GM21723 (cell line): ENCODE measurements at regions not wholly inside any gene's neighbourhood (a gene's known extent, or its start where the extent isn't known, plus 50 kb on each side); places are given as distances from the start of the nearest gene placed in this dataset.

Experiments
- ATAC-seq: cut with Tn5 transposase; IDR thresholded peaks from one replicate; pipeline ENCODE4 v1.9.1; 2021; ENCODE audit warnings: mild to moderate bottlenecking, moderate library complexity; ENCODE audit not compliant: unreplicated experiment

GRCh38 chr3:150220799-150221198 lies 187.3 kb upstream of the TSC22D2 start:
- ATAC-seq: no peak

- no peak for ATAC-seq
Measured at GRCh38 chr3:150220041-150220440, 188.1 kb upstream of the TSC22D2 start.

DNA sequence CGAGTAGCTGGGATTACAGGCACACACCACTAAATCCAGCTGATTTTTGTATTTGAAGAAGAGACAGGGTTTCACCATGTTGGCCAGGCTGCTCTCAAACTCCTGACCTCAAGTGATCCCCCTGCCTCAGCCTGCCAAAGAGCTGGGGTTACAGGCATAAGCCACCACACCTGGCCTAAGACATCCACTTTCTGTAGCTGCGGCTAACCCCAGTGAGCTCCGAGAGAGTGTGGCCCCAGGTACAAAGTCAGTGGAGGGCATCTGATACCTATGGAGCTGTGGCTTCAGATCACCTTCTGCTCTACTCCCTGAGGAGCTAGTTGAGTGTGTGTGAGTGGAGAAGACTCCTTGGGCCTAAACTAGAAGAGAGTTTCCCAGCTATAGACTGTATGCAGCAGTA lies 189.3 kb upstream of the TSC22D2 start:
- no peak for ATAC-seq

DNA sequence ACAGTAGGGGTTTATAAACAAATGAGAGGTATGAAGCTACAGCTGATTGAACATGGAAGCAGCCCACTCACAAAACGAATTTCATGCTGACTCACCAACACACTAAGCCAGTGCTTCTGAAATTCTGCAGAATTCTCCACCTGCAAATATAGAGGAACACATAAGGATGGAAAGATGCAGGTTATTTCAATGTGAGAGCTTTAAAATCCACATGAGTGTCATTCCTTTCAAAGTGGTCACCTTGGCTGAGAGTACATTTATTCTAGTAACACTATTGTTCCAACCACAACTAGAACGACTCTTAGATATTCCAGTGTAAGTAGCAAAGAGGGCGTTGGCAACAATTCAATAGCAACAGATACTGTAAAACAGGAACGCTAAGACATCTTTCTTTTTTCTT lies 189.9 kb upstream of the TSC22D2 start:
- ATAC-seq: no peak

- no peak for ATAC-seq
Measured at GRCh38 chr3:150217691-150218090, 190.4 kb upstream of the TSC22D2 start.

DNA sequence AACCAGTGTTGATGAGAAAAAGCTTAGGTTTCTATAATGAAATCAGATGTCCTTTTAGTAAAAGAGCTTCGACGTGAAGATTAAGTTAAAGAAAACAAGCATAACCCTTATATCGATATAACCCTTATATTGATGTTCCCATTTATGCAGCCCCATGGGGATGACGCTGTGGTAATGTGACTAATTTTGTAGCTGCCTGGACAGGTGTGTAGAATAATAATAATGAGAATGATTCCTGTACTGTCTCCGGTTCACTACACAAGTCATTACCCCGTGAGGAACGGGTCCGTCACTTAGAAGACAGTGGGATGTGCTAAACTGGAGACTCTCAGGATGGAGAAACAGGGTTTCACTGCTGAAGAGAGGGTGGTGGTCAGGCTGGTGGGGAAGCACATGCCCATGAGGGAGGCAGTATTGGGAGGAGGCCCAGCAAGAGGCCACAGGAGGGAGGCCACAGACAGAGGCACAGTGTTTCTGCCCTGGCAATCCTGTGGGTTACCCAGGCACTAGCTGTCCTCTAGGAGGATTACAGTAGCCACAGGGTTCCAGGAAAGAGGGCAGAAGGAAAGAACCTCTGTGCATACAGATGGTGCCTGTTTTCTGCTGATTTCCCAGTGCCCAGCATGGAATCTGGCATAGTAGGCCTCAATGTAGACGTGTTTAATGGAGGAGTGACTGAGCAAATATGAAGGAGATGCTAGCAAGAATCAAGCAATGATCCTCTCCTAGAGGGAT lies 191.1 kb upstream of the TSC22D2 start:
- ATAC-seq: no peak

DNA sequence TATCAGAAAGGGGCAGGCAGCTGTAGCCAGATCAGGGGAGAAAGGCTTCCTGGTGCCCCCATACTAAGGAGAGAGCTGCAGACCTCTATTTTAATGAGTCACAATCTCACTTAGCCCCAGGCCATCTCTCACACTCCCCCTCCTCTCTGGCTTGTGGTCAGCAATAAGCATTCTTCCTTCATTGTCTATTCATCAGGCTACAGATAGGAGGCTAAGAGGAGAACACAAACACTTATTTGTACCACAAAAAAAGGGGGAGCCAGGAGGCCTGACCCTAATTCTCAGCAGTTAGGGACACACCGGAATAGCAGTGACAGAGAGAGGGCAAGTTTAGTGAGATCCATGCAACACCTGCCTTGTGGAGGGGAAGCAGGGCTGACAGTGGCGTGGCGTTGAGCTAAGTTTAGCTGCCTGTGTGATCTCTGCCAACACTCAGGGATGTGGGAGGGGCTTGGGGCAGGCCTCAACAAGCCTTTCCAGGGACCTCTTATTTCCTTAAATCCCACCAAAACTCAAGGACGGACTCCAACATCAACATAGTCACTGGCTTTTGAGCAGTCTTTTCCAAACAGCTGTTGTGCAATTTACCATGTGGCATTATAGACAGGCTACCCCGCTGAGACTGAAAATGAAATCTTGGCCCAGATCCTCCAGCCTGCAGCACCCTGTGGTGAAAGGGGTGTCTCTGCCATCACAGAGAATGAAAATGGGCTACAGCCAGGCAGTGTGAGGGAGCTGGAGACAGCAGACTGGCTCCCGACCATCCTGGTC lies 191.9 kb upstream of the TSC22D2 start:
- no peak for ATAC-seq

DNA sequence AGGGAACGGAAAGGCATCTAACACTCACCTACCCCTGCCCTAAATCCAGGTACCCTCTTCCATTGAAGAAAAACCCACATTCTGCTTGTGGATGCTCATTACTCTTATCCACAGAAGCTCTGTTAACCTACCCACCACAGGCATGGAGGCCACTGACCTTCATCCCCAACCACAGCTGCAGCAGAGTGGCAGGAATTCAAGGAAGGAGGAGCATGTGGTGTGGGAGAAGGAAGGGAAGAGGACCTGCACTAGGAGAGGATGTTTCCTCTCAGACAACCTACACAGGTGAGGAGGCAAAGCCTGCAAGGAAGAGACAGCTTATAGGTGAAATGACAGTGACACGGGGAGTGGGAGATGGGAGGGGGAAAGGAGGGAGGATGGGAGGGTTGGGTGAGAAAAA lies 192.5 kb upstream of the TSC22D2 start:
- no peak for ATAC-seq

GRCh38 chr3:150213577-150213976 lies 194.5 kb upstream of the TSC22D2 start:
- no peak for ATAC-seq

DNA sequence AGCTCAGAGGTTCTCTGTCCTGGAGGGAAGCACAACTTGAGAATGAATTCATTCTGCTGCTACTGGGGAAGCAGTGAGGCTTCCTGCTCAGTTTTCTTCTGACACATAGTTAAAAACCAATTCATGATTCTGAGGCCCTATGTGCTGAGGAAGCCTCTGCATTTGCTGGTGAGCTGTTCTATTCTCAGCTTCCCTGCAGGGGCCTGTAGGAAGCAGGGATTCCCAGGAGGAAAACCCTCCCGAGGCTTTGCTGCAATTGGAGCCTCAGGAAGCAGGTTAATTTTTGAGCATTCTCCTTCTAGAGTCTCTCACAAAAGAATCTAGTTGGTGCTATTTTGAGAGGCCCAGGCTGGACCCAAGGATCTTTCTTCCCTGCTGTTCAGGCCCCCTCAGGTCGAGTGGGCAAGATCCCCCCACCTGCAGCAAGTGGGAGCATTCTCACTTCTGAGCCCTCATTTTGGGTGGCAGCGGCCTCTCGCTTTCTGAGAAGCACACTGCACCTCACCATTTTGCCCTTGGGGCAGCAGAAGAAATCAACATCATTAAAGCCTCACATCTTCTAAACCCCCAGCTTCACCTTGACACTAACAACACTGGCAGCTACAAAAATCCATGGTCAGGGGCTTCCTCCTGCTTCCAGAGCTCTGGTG lies 197.5 kb upstream of the TSC22D2 start:
- no peak for ATAC-seq

- ATAC-seq: no peak
Measured at GRCh38 chr3:150203273-150203672, 204.8 kb upstream of the TSC22D2 start.

DNA sequence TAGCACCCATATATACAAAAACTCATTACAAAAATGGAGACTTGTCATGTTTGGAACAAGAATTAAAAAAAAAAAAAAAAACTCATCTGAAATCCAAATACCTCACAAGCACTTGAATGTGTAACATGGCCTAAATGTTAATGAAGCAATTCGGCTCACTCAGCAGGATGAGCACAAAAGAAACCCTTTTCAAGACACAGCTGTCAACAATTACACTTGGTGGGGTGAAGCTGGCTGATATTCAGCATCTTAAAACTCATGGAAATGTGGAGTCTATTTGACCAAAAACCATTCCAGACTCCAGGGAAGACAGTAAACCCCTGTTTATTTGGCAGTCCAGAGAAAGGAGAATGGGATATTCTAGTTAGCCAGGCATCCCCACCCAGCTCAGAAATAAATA lies 205.4 kb upstream of the TSC22D2 start:
- no peak for ATAC-seq

GRCh38 chr3:150194957-150195356 lies 213.1 kb upstream of the TSC22D2 start:
- ATAC-seq: no peak

GRCh38 chr3:150194513-150194912 lies 213.6 kb upstream of the TSC22D2 start:
- ATAC-seq: no peak

- no peak for ATAC-seq
Measured at GRCh38 chr3:150184426-150185071, 213.9 kb upstream of the PFN2 start.

DNA sequence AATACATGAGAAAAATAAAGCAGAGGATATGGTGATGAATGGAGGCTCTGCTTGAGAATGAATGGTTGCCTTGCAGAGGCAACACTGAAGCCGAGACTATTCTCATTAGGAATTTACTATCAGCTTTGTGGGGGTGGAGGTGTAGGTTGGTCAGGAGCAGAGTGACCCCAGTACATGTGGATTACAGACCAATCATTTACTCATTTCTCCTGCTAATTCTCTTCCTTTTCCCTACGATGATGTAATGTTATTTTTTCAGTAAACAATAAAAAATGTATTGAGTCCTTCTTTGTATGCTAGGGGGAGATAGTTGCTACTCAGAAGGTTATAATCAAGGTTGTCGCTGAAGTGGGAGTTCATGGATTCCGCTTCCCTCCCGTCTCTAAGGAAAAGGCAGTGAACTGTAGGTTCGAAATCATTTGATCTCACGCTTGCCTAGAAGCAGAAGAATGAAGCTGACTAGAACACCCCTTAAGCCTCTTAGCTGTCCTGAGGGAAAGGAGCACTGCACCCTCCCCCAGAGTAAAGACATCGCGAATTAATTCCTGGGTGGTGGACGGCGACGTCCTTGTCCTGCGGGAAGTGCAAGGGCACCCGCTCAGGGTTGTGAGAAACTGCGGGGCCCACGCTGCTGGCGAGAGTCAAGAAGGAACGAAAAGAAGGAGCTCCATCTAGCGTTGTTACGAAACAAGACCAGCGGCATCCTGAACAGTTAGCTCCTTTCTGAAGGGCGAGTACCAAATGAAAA lies 213.2 kb upstream of the PFN2 start:
- peak; percentile 94 for ATAC-seq

GRCh38 chr3:150180334-150180733 lies 209.6 kb upstream of the PFN2 start:
- no peak for ATAC-seq

- ATAC-seq: no peak
Measured at GRCh38 chr3:150179330-150179729, 208.6 kb upstream of the PFN2 start.

GRCh38 chr3:150177673-150178381 lies 207.1 kb upstream of the PFN2 start:
- no peak for ATAC-seq

DNA sequence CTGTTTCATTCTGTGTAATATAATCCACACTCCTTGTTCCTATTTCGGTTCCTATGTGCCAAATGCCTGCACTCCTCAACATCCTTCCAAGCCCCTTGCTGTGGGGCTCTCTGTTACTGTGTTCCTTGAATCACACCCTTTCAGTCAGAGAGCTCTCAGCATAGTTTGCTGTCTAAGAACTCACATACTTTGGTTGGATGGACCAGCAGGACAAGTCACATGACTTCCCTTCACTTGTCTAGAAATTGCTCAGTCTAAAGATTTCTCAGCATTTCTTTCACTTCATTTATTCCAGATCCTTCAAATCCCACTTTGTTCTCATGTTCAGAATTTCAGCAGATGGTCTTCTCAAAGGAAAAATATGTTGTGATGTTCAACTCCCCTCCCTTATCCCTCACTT lies 203.5 kb upstream of the PFN2 start:
- ATAC-seq: no peak
